A673 (cell line): ENCODE measurements at regions not wholly inside any gene's neighbourhood (a gene's known extent, or its start where the extent isn't known, plus 50 kb on each side); places are given as distances from the start of the nearest gene placed in this dataset.

Experiments used
- CTCF ChIP-seq: fragments of 300-800, 200-600 bp; sonication (generic); conservative IDR thresholded peaks from 2 replicates; pipeline ENCODE4 v1.5.1; 2017; ENCODE audit warnings: low read depth, mild to moderate bottlenecking, antibody characterized with exemption, low read length, moderate library complexity, mixed read lengths
- EZH2 ChIP-seq: fragments of 200-600 bp; sonication (generic); IDR thresholded peaks from 2 replicates; pipeline ENCODE4 v1.6.1; 2017; ENCODE audit warnings: borderline replicate concordance, low read depth, mild to moderate bottlenecking, mixed read lengths, antibody characterized with exemption, low read length; ENCODE audit not compliant: poor library complexity, severe bottlenecking

GRCh38 chrX:46204721-46205422, 340.3 kb downstream of the ZNF674 start:
- TF ChIP-seq CTCF (no peak), EZH2 (no peak)
